H9 (cell line): ENCODE measurements at regions not wholly inside any gene's neighbourhood (a gene's known extent, or its start where the extent isn't known, plus 50 kb on each side); places are given as distances from the start of the nearest gene placed in this dataset.

Source experiments
- DNase-seq: peaks from one replicate; pipeline ENCODE4 v3.0.0-alpha.2; 2017
- H2AFZ ChIP-seq: one replicate; pipeline ENCODE4 v1.6.1; 2013; ENCODE audit warnings: mild to moderate bottlenecking, low read length, control low read depth, moderate library complexity
- H2AK5ac ChIP-seq: 2 replicates; pipeline ENCODE4 v1.6.1; 2013; ENCODE audit warnings: low read length, control low read depth, mixed read lengths; ENCODE audit not compliant: insufficient read length
- H2BK120ac ChIP-seq: one replicate; pipeline ENCODE4 v1.6.1; 2013; ENCODE audit warnings: low read depth, mild to moderate bottlenecking, low read length, control low read depth, inconsistent platforms; ENCODE audit not compliant: poor library complexity, severe bottlenecking
- H2BK12ac ChIP-seq: 2 replicates; pipeline ENCODE4 v1.6.1; 2013; ENCODE audit warnings: low read length, control low read depth, mixed read lengths, low read depth; ENCODE audit not compliant: insufficient read length
- H2BK15ac ChIP-seq: 2 replicates; pipeline ENCODE4 v1.6.1; 2013; ENCODE audit warnings: low read depth, low read length, control low read depth
- H2BK20ac ChIP-seq: one replicate; pipeline ENCODE4 v1.6.1; 2013; ENCODE audit warnings: low read depth, mild to moderate bottlenecking, low read length, control low read depth, inconsistent platforms; ENCODE audit not compliant: poor library complexity, severe bottlenecking
- H2BK5ac ChIP-seq: 2 replicates; pipeline ENCODE4 v1.6.1; 2013; ENCODE audit warnings: low read length, control low read depth, mixed read lengths; ENCODE audit not compliant: insufficient read length
- H3K14ac ChIP-seq: 2 replicates; pipeline ENCODE4 v1.6.1; 2013; ENCODE audit warnings: low read length, control low read depth; ENCODE audit not compliant: insufficient read depth
- H3K18ac ChIP-seq: 2 replicates; pipeline ENCODE4 v1.6.1; 2013; ENCODE audit warnings: low read depth, mild to moderate bottlenecking, mixed read lengths, low read length, control low read depth; ENCODE audit not compliant: insufficient read length
- H3K23ac ChIP-seq: 2 replicates; pipeline ENCODE4 v1.6.1; 2013; ENCODE audit warnings: low read length, control low read depth, mixed read lengths, low read depth; ENCODE audit not compliant: insufficient read length
- H3K23me2 ChIP-seq: 2 replicates; pipeline ENCODE4 v1.6.1; 2013; ENCODE audit warnings: low read depth, mild to moderate bottlenecking, mixed read lengths, low read length, control low read depth; ENCODE audit not compliant: insufficient read length, poor library complexity, severe bottlenecking
- H3K27ac ChIP-seq: 2 replicates; pipeline ENCODE4 v1.5.1; 2013; ENCODE audit warnings: low read length, control low read depth, mixed read lengths, low read depth; ENCODE audit not compliant: insufficient read length
- H3K27me3 ChIP-seq: 2 replicates; pipeline ENCODE4 v1.6.1; 2013; ENCODE audit warnings: low read length, control low read depth, inconsistent platforms; ENCODE audit not compliant: insufficient read depth
- H3K4ac ChIP-seq: 2 replicates; pipeline ENCODE4 v1.6.1; 2013; ENCODE audit warnings: low read depth, mild to moderate bottlenecking, control low read depth, inconsistent platforms, low read length, moderate library complexity
- H3K4me1 ChIP-seq: 2 replicates; pipeline ENCODE4 v1.6.1; 2013; ENCODE audit warnings: low read length, control low read depth, inconsistent platforms; ENCODE audit not compliant: insufficient read depth
- H3K4me2 ChIP-seq: 2 replicates; pipeline ENCODE4 v1.6.1; 2013; ENCODE audit warnings: low read length, control low read depth, mixed read lengths; ENCODE audit not compliant: insufficient read length, insufficient read depth
- H3K56ac ChIP-seq: 2 replicates; pipeline ENCODE4 v1.6.1; 2013; ENCODE audit warnings: low read depth, mild to moderate bottlenecking, mixed read lengths, low read length, control low read depth; ENCODE audit not compliant: insufficient read length
- H3K79me1 ChIP-seq: 2 replicates; pipeline ENCODE4 v1.6.1; 2013; ENCODE audit warnings: low read depth, mild to moderate bottlenecking, moderate library complexity, low read length, control low read depth, inconsistent platforms; ENCODE audit not compliant: insufficient read depth, poor library complexity, severe bottlenecking
- H3K79me2 ChIP-seq: 2 replicates; pipeline ENCODE4 v1.6.1; 2013; ENCODE audit warnings: low read length, control low read depth, inconsistent platforms; ENCODE audit not compliant: insufficient read depth
- H3K9ac ChIP-seq: 2 replicates; pipeline ENCODE4 v1.6.1; 2013; ENCODE audit warnings: low read length, control low read depth, mixed read lengths; ENCODE audit not compliant: insufficient read length; ENCODE audit errors: extremely low read depth
- H3K9me3 ChIP-seq: one replicate; pipeline ENCODE4 v1.6.1; 2013; ENCODE audit warnings: low read depth, low read length, inconsistent platforms; ENCODE audit not compliant: control insufficient read depth
- H3T11ph ChIP-seq: one replicate; pipeline ENCODE4 v1.6.1; 2013; ENCODE audit warnings: mild to moderate bottlenecking, low read length, control low read depth, inconsistent platforms
- H4K20me1 ChIP-seq: one replicate; pipeline ENCODE4 v1.6.1; 2013; ENCODE audit not compliant: control insufficient read depth, insufficient read length, insufficient read depth
- H4K5ac ChIP-seq: 2 replicates; pipeline ENCODE4 v1.6.1; 2013; ENCODE audit warnings: low read depth, mild to moderate bottlenecking, mixed read lengths, low read length, control low read depth; ENCODE audit not compliant: insufficient read length
- H4K8ac ChIP-seq: replicated peaks from 2 replicates; pipeline ENCODE4 v1.6.1; 2013; ENCODE audit warnings: low read length, control low read depth, mixed read lengths, low read depth; ENCODE audit not compliant: insufficient read length
- H4K91ac ChIP-seq: 2 replicates; pipeline ENCODE4 v1.6.1; 2013; ENCODE audit warnings: low read depth, mild to moderate bottlenecking, moderate library complexity, mixed read lengths, low read length, control low read depth; ENCODE audit not compliant: insufficient read length
- H3K27ac Mint-ChIP-seq, 3 experiments: 2 replicates in 2 of 3; 3 replicates in 1 of 3; pipeline ENCODE4 v1.8.0; 2020 to 2021; ENCODE audit warnings: mixed read lengths in 3 of 3, mild to moderate bottlenecking in 1 of 3, moderate library complexity in 1 of 3
- H3K27me3 Mint-ChIP-seq: 2 replicates; pipeline ENCODE4 v1.8.0; 2021; ENCODE audit warnings: low read depth, mild to moderate bottlenecking, moderate library complexity, mixed read lengths
- H3K36me3 Mint-ChIP-seq, 3 experiments: 2 replicates in 2 of 3; 3 replicates in 1 of 3; pipeline ENCODE4 v1.8.0; 2020 to 2021; ENCODE audit warnings: low read depth in 3 of 3, mixed read lengths in 3 of 3; ENCODE audit not compliant: insufficient read depth in 1 of 3
- H3K4me1 Mint-ChIP-seq, 2 experiments: 2 replicates each; pipeline ENCODE4 v1.8.0; 2020; ENCODE audit warnings: mixed read lengths in 2 of 2
- H3K4me3 Mint-ChIP-seq, 2 experiments: 2 replicates in 1 of 2; 3 replicates in 1 of 2; pipeline ENCODE4 v1.8.0; 2020 to 2021; ENCODE audit warnings: mild to moderate bottlenecking in 2 of 2, mixed read lengths in 2 of 2, moderate library complexity in 1 of 2
- H3K9me3 Mint-ChIP-seq, 2 experiments: 2 replicates in 1 of 2; 3 replicates in 1 of 2; pipeline ENCODE4 v1.8.0; 2020; ENCODE audit warnings: mild to moderate bottlenecking in 2 of 2, mixed read lengths in 2 of 2, moderate library complexity in 1 of 2
- CTCF ChIP-seq: fragments of 200-600 bp; sonication (generic); conservative IDR thresholded peaks from 3 replicates; pipeline ENCODE4 v1.8.0; 2021; ENCODE audit warnings: antibody characterized with exemption, mild to moderate bottlenecking
- WGBS: extraction: QIAGEN DNeasy Blood & Tissue Kit; methylation state at CpG from one replicate; pipeline ENCODE4 v1.1.7; 2013; ENCODE audit warnings: missing lambda C conversion rate, low lambda C conversion rate, mixed read lengths; ENCODE audit not compliant: insufficient read length; ENCODE audit errors: extremely low coverage; 5-methylcytosine and 5-hydroxymethylcytosine counted together

- no CpG with 5 or more reads among the region's 6 CpGs for WGBS
These were observed 238.0 kb downstream of the DMAC1 start for GRCh38 chr9:7561527-7562080.

More at GRCh38 chr9:7561527-7562080, 238.0 kb downstream of the DMAC1 start:
- no peak overlapping the region for H3K4me2 ChIP-seq
- no peaks in the 10 kb centered on the region for H3K9me3 ChIP-seq
- H3K4ac ChIP-seq, result no peak overlapping the region
- no peak overlapping the region for H2AK5ac ChIP-seq
- H2BK5ac ChIP-seq, result no peak overlapping the region
- H4K20me1 ChIP-seq, result no peaks in the 10 kb centered on the region
- H3K27me3 ChIP-seq, result no peaks in the 10 kb centered on the region
- H3K18ac ChIP-seq, result peak overlapping the region; percentile 58
- no peaks in the 10 kb centered on the region for H3K36me3 Mint-ChIP-seq
- no peak overlapping the region for H3K56ac ChIP-seq
- H2AFZ ChIP-seq, result no peak overlapping the region
- DNase-seq, result no peak
- H3K14ac ChIP-seq, result no peak overlapping the region
- no peak overlapping the region for H4K91ac ChIP-seq
- H4K5ac ChIP-seq, result no peak overlapping the region
- H3K9me3 Mint-ChIP-seq, result no peaks in the 10 kb centered on the region
- H3K23ac ChIP-seq, result no peak overlapping the region
- H2BK12ac ChIP-seq, result no peak overlapping the region
- H2BK20ac ChIP-seq, result no peak overlapping the region
- no peak overlapping the region for H3K9ac ChIP-seq
- H3K79me2 ChIP-seq, result no peaks in the 10 kb centered on the region
- no peak overlapping the region for H3K4me3 Mint-ChIP-seq
- peak overlapping the region in 1 of 3 experiments; percentile 52; a peak in 1 of 7 replicates for H3K27ac Mint-ChIP-seq
- no peaks in the 10 kb centered on the region for H3K79me1 ChIP-seq
- no peaks in the 10 kb centered on the region; the same call in 1 of the 2 replicates for H3K27me3 Mint-ChIP-seq
- no peak overlapping the region for H2BK15ac ChIP-seq
- no peak overlapping the region for H3K27ac ChIP-seq
- H3K4me1 ChIP-seq, result no peaks in the 10 kb centered on the region; the same call in 1 of the 2 replicates
- no peak overlapping the region for H2BK120ac ChIP-seq
- peaks cover 11 to 18% of the 10 kb centered on the region in 2 experiments for H3K4me1 Mint-ChIP-seq
- H3K23me2 ChIP-seq, result no peaks in the 10 kb centered on the region
- no peak for TF ChIP-seq CTCF
- no peak overlapping the region for H3T11ph ChIP-seq
- no peak overlapping the region for H4K8ac ChIP-seq
